Epithelial cell of prostate (primary cell): ENCODE measurements at regions not wholly inside any gene's neighbourhood (a gene's known extent, or its start where the extent isn't known, plus 50 kb on each side); places are given as distances from the start of the nearest gene placed in this dataset.

ENCODE experiments used
- DNase-seq: peaks from one replicate; pipeline ENCODE4 v3.0.0-alpha.2; 2011; ENCODE audit warnings: low read depth, low spot score
- H3K27ac ChIP-seq: fragments of 450-650 bp; 2 replicates; pipeline ENCODE4 v1.5.1; 2017; ENCODE audit warnings: mild to moderate bottlenecking

GRCh38 chr12:111226680-111227079 lies 142.2 kb downstream of the PHETA1 start:
- no peak for DNase-seq
- H3K27ac ChIP-seq = no peak overlapping the region

GRCh38 chr12:111225307-111225706 lies 143.6 kb downstream of the PHETA1 start:
- DNase-seq = no peak
- H3K27ac ChIP-seq = no peak overlapping the region

- H3K27ac ChIP-seq = no peak overlapping the region
- no peak for DNase-seq
Observed at GRCh38 chr12:111224186-111225066, 144.5 kb downstream of the PHETA1 start.

DNA sequence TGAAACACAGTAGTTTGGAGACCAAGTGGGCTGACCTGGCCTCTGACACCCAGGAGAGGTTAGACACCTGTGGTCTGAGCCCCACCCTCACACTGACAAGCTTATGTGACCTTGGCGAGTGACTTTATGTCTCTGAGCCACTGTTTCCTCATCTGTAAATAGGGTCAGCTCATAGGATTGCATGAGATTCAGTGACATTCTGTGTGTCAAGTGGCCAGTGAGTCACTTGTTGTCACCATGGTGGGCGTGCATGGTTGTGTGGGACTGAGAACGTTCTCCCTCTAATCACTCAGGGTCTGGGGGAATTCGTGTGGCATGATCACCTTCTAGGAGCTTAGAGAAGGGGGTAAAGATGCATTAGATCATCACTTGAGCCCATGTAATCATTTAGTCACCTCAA lies 146.4 kb downstream of the PHETA1 start:
- H3K27ac ChIP-seq = no peak overlapping the region
- no peak for DNase-seq

- no peak overlapping the region for H3K27ac ChIP-seq
- no peak for DNase-seq
Observed at GRCh38 chr12:111222027-111222414, 146.9 kb downstream of the PHETA1 start.

DNA sequence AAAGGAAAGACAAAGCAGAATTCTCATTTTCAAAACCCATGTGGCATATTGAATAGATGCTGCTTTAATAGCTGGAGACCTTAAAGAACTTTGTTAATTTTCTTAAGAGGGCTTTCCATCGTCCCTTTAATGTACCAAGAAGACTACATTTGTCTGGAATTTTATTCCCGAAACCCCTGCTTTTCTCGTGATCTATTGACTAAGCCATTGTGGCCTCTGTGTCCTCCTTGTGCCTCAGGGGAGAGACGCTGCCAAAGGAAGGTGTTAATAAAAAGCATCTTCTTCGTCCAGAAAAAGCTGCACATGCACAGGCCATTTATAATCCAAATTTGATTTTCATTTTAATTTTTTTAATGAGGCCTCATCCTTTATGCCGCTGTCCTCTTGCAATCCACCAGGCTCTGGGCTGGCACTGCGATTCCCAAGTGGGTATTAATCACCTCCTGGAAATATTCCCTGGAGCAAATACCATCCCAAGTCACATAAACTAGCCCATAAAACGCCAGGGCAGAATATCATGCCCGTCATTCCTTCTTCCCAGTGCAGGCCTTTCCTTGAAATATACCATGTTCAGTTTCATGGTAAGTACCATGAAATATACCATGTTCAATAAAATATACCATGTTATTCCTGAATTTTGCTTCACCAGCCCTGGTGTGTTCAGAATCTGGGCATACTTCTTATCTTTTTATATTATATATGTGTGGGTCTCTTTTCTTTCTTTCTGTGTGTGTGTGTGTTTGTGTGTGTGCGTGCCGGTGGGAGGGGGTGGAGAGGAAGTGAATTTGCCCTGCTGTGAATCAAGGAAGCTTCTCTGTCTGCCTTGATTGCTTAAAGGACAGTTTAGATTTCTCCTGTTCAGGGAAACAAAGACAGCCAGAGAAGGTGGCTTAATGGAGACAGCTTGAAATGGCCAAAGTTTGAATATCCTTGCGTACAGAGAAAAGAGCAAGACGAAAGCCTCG lies 147.6 kb downstream of the PHETA1 start:
- no peak for DNase-seq

DNA sequence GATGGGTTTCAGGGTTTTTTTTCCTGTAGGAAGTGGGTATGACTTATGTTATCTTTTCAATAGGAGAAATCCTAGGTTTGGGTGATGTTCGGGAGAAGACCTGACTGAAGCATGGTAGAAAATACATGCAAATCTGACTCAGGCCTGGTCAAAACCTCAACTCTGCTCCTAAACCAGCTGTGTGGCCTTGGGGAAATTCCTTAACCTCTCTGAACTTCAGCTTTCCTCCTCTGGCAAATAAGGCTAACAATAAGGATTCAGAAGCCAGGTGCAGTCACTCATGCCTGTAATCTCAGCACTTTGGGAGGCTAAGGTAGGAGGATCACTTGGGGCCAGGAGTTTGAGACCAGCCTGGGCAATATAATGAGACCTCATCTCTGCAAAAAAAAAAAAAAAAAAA lies 148.5 kb downstream of the PHETA1 start:
- no peak overlapping the region for H3K27ac ChIP-seq
- DNase-seq = no peak

More for the DNA sequence above, 147.6 kb downstream of the PHETA1 start:
- H3K27ac ChIP-seq = no peak overlapping the region

GRCh38 chr12:111219440-111219839 lies 149.5 kb downstream of the PHETA1 start:
- no peak for DNase-seq
- H3K27ac ChIP-seq = no peak overlapping the region

GRCh38 chr12:111218499-111218898 lies 150.4 kb downstream of the PHETA1 start:
- DNase-seq = no peak

GRCh38 chr12:111216387-111217159 lies 152.3 kb downstream of the PHETA1 start:
- no peak for DNase-seq
- no peak overlapping the region for H3K27ac ChIP-seq

More at GRCh38 chr12:111218499-111218898, 150.4 kb downstream of the PHETA1 start:
- H3K27ac ChIP-seq = no peak overlapping the region

GRCh38 chr12:111215881-111216280 lies 153.0 kb downstream of the PHETA1 start:
- no peak overlapping the region for H3K27ac ChIP-seq
- no peak for DNase-seq

- H3K27ac ChIP-seq = no peak overlapping the region
- no peak for DNase-seq
Observed at GRCh38 chr12:111214401-111214800, 154.5 kb downstream of the PHETA1 start.

- no peak for DNase-seq
- H3K27ac ChIP-seq = no peak overlapping the region
Observed at GRCh38 chr12:111213561-111213960, 155.3 kb downstream of the PHETA1 start.

DNA sequence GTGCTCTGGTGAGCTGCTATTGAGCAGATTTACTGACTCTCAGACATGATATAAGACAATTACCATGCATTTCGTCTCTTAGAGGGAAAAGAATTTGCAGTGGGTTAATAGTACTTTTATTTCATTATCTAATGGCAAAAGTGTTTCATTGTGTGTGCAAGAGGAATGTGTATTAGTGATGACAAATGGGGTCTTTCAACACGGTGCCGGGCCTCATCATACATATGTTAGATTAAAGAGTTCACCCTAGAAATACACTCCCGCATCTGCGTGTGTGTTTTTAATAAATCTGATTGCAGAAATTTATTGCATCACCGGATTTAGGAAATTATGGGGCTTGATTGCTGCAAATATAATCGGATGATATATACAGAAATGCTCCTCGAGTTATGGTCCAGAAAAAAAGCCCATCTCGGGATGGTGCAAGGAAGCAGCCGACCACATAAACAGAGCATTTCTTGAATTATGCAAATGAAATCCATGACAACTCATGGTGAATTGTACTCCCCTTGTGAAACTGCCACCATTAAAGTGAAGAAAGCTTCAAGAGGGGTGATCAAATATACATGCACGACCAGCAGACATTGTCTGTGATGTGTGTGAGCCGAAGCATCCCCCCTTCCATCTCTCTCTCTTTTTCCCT lies 156.0 kb downstream of the PHETA1 start:
- no peak for DNase-seq
- no peak overlapping the region for H3K27ac ChIP-seq

DNA sequence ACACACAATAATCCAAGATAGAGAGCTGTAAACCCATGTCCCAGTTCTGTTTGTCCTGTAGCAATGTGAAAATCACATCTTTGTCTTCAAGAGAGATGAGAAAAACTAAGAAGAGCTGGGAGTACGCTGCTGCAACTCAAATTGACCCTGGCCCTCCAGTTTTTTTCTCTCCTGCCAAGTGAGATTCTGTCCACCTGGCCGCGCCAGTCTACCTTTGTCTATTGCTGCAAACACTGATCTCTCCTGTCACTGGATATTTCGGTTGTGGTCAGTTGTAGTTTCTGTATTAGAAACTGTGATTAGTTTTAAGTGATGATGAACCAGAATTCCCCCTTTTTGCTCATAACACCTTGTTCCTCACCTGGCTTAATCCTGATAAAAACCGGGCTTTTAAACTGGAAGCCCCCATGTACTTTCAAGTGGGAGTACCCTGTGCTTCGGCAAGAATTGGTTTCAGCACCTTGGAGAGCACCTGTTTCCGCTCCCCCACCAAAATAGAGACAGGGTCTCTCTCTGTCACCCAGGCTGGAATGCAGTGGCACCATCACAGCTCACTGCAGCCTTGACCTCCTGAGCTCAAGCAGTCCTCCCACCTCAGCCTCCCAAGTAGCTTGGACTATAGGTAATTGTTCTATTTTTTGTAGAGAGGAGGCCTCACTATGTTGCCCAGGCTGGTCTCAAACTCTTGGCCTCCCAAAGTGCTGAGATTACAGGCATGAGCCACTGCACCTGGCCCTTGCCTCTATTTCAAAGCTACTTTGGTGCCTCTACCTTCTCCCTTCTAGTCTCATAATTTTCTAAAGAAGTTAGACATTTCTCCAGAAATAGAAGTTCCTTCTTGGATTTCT lies 156.8 kb downstream of the PHETA1 start:
- no peak for DNase-seq

GRCh38 chr12:111209811-111210210 lies 159.1 kb downstream of the PHETA1 start:
- H3K27ac ChIP-seq = no peak overlapping the region
- no peak for DNase-seq

More for the DNA sequence above, 156.8 kb downstream of the PHETA1 start:
- H3K27ac ChIP-seq = no peak overlapping the region

DNA sequence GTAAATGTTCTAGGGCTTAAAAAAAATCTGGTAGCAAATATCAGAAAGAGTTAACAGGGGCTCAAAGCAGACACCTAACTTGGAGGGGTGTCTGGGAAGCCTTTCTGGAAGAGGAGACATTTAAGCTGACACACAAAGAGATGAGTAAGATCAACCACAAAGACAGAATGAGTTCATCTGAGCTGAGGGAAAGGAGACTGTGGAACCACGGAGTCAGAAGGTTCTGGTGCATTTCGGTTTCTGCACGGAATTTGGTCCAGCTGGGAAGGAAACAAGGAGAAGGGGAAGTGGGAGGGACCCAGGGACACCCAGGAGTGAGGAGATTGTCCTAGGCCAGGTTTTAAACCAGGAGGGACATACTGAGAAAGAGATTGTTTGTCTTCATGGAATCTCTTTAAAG lies 161.1 kb downstream of the PHETA1 start:
- no peak for DNase-seq
- H3K27ac ChIP-seq = no peak overlapping the region

DNA sequence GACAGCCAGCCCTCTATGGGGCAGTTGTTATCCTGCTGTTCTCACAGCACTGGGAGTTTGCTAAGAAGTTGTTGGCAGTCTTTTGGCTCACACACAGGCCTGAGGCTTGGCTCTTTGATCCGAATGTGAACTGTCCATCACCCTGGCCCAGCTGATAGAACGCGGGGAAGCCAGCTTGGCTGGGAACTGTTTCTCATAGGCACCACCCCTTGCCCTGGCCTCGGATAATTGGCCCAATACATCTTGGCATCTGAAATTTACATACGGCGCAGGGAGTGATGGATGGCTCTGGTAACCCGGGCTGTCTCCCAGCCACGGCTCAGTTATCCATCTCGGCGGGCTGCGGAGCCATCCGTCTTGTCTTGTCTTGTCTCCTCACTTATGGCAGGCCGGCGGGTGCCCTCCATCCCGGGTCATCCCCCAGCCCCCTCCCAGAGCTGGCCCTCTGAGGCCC lies 164.1 kb downstream of the PHETA1 start:
- no peak overlapping the region for H3K27ac ChIP-seq
- no peak for DNase-seq

DNA sequence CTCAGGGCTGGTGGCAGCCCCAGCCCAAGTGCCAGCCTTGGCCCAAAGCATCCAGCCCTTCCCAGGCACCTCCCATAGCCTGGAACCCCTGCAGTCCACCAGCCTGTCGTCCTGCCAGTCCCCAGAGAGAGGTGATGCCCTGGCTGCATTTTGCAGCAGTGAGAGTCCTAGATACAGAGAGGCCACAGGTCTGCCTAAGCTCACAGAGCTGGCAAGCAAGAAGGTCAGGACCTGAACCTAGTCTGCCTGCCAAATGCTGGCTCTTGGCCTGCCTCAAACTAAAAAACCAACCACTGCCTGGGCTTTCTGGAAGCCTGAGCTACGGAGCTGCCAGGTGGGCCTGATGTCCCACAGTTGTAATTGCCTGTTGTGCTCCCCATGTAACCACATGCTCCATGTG lies 164.9 kb downstream of the PHETA1 start:
- no peak overlapping the region for H3K27ac ChIP-seq
- DNase-seq = no peak
